ENCODE measurements at regions not wholly inside any gene's neighbourhood (a gene's known extent, or its start where the extent isn't known, plus 50 kb on each side); places are given as distances from the start of the nearest gene placed in this dataset.
A peak's percentile ranks its signal among the peaks of the same experiment; 100 is the strongest.
"Not testable (repeated sequence)": the region's sequence is repeated elsewhere in the genome, so short reads cannot be mapped to it uniquely, and the experiment has no call there.

DNA sequence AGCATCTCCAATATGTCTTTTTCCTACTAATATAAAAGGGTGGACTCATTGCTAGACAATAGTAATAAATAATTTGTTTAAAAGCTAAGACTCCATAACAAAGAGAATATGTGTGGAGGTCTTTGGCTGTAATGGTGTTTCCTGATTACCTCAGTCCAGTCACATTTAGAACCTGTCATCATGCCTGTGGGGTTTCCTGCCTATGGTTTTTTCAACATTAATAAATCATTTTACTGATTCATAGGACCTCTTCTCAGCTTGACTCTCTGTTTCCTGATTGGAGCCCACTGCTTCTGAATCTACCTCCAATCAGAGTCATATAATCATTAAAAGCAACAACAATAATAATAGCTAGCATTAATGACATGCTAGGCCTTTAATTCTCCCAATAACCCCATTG lies 52.4 kb upstream of the GNAI1 start:
- DNase-seq, result no peak

DNA sequence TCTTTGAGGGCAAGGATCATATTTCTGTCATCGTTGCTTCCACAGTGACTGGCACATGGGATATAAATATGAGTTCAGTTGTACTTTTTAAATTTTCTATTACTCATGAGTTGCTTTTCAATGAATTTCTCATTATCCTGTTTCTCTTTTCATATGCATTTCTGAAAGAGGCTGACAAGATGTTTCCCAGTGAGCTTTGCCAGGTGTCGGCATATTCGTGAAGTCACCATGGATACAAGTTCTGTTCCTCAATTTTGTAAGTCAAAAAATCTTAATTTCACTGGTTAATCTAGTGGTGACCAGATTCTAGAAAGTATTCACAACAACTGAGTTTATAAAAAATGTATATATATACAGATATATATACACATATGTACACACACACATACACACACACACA lies 55.7 kb upstream of the GNAI1 start:
- no peak for DNase-seq

DNA sequence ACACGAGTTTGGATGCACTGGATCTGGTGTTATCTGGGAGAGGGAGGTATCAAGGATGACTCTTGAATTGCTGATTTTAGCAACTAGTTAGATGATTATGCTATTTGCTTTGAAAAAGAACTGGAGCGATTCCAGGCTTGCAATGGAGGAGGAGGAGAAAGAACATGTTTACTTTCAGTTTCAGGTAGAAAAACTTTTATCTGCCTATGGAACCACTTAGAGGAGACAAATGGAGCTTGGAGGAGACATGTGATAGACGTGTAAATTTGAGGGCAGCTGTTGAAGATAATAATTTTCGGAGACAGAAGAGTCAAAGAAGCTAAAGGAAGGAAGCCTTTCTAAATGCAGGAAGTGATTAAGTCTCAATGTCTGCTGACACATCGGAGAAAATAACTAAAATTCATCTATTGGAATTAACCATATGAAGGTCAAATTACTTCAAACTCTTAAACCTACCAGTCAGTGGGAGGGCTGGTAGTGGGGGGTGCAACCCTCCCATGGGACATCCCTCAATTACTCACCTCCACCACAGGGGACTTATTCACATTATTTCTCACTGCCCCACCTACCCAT lies 56.4 kb upstream of the GNAI1 start:
- DNase-seq, result no peak

- no peak for DNase-seq
These were observed 64.2 kb upstream of the GNAI1 start for GRCh38 chr7:80070391-80070790.

GRCh38 chr7:80066639-80067038 lies 68.0 kb upstream of the GNAI1 start:
- DNase-seq, result no peak

DNA sequence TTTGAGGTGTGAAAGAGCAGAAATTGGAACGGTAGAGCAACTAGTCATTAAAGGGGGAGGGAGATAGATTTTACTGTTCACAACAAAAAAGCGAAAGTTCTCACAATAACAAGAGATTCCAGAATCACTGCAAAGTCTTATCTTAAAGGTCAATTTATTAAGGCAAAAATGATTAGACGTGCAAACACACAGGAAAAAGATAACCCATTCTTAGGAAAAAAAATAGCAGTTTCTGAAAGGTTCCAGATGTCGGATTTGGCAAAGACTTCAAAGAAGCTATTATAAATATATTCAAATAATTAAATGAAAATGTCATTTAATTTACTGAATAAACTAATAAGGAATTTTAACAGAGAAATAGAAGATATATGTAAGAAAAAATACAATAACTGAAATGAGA lies 70.8 kb upstream of the GNAI1 start:
- DNase-seq, result no peak

DNA sequence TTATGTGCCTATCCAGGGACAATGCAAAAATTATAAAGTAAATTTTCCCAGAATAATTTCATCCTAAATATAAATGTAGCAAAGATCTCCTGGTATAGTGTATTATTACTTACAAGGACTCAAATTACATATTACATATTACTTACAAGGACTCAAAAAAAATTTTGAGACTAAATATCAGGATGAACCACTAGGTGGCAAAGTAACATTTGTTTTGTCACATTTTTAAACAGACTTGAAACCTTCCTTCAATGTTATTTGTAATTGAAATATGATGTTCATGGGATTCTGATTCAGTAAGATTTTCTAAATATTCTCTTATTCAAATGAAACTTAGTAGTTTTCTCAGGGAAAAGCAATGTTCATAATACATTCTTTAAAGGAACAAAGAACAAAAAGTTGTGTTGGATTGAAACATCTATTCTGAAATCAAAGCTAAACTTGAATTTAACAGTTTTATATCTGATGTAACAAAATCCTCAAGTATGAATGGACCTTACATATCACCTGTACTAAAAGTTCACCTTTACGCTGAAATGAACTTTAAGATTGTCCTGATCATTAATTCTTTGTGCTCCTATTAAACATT lies 74.3 kb upstream of the GNAI1 start:
- peak; percentile 65 for DNase-seq

DNA sequence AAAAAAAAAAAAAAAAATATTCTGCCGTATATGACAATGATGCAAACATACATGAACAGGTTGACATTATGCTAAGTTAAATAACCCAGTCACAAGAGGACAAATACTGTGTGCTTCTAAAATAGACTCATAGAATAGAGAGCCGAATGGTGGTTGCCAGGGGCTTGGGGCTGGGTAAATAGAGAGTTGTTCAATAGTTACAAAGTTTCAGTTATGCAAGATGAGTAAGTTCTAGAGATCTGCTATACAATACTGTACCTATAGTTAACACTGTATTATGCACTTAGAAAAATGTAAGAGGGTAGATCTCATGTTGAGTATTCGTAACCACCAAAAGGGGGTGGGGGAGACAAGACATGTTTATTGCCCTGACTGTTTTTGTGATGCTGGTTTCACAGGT lies 77.1 kb upstream of the GNAI1 start:
- DNase-seq, result no peak

GRCh38 chr7:80054356-80054755 lies 80.3 kb upstream of the GNAI1 start:
- DNase-seq, result no peak

GRCh38 chr7:80053124-80053523 lies 81.5 kb upstream of the GNAI1 start:
- peak; percentile 32 for DNase-seq

GRCh38 chr7:80047856-80048459 lies 86.7 kb upstream of the GNAI1 start:
- DNase-seq, result no peak

- no peak for DNase-seq
These were observed 87.6 kb upstream of the GNAI1 start for GRCh38 chr7:80047032-80047431.

- no peak for DNase-seq
These were observed 89.8 kb upstream of the GNAI1 start for GRCh38 chr7:80044796-80045195.

DNA sequence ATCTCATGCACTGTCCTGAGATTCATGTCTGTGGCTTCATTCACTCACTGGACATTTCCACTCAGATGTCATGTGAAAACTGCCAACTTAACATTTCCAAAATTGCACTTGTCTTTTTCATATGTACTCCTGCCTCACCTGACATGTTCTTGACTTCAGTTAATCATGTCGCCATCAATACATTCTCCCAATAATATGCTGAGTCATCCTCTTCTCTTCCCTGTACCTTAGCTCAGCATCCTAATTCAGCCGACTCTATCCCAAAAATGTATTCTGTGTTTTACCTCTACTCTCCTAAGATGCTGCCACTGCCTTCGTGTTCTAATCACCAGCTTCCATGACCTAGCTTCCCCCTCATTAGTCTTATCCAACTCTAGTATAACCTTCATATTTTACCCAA lies 93.9 kb upstream of the GNAI1 start:
- no peak for DNase-seq

GRCh38 chr7:80040335-80040734 lies 94.3 kb upstream of the GNAI1 start:
- no peak for DNase-seq

GRCh38 chr7:80039251-80039884 lies 95.3 kb upstream of the GNAI1 start:
- DNase-seq, result no peak

- DNase-seq, result no peak
These were observed 96.9 kb upstream of the GNAI1 start for GRCh38 chr7:80037689-80038088.

GRCh38 chr7:80036107-80036506 lies 98.5 kb upstream of the GNAI1 start:
- DNase-seq, result no peak

DNA sequence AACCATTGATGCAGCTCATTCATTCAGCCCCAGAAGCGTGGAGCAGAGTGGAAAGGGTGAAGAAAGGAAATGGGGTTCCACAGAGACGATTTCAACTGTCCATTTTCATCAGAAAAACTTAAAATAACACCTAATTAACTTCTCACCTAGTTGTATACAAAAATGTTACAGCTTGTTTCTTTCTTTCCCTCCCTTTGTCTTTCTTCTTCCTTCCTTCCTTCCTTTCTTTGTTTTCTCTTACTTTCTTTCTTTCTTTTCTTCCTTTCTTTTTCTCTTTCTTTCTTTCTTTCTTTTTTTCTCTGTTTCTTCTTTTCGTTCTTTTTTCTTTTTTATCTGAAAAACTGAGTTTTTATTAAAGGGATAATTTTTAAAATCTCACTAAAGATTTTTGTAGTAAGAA lies 105.9 kb upstream of the GNAI1 start:
- DNase-seq, result no peak

DNA sequence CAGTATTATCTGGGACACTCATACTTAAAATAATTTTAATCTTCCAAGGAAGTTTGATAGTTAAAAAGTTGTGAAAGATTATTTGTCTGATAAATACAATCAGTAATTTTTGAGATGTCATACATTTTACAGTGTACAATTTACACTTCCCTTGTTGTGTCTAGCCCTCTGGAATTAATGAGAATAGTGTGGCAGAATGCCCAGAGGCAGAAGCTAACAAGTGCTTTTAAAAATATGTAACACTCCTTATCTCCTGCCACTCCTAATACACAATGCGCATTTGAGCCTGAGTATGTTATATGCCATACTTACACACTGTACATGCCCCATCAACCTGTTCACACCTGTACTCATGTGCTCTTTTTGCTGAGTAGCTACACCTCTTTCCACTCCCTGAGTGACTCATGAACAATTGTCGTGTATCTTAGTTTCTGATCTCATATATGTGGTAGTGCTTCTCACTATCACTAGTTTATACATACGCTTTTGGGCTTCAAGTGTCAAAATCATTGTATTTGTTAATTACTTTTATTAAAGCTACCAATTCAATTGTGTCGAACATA lies 106.9 kb upstream of the GNAI1 start:
- DNase-seq, result no peak

GRCh38 chr7:80026766-80027165 lies 107.9 kb upstream of the GNAI1 start:
- DNase-seq, result no peak

GRCh38 chr7:80020277-80020676 lies 114.4 kb upstream of the GNAI1 start:
- DNase-seq, result not testable (repeated sequence)

DNA sequence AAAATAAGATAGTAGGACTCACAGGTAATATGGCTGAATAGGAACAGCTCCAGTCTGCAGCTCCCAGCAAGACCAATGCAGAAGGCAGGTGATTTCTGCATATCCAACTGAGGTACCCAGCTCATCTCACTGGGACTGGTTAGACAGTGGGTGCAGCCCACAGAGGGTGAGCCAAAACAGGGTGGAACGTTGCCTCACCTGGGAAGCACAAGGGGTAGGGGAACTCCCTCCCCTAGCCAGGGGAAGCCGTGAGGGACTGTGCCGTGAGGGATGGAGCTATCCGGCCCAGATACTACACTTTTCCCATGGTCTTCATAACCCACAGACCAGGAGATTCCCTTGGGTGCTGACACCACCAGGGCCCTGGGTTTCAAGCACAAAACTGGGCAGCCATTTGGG lies 114.8 kb upstream of the GNAI1 start:
- DNase-seq, result not testable (repeated sequence)
